GM21737 (cell line): ENCODE measurements at regions not wholly inside any gene's neighbourhood (a gene's known extent, or its start where the extent isn't known, plus 50 kb on each side); places are given as distances from the start of the nearest gene placed in this dataset.
A peak's percentile ranks its signal among the peaks of the same experiment; 100 is the strongest.

ENCODE experiments used
- ATAC-seq: cut with Tn5 transposase; IDR thresholded peaks from one replicate; pipeline ENCODE4 v1.9.1; 2021; ENCODE audit warnings: mild to moderate bottlenecking, moderate library complexity; ENCODE audit not compliant: unreplicated experiment

DNA sequence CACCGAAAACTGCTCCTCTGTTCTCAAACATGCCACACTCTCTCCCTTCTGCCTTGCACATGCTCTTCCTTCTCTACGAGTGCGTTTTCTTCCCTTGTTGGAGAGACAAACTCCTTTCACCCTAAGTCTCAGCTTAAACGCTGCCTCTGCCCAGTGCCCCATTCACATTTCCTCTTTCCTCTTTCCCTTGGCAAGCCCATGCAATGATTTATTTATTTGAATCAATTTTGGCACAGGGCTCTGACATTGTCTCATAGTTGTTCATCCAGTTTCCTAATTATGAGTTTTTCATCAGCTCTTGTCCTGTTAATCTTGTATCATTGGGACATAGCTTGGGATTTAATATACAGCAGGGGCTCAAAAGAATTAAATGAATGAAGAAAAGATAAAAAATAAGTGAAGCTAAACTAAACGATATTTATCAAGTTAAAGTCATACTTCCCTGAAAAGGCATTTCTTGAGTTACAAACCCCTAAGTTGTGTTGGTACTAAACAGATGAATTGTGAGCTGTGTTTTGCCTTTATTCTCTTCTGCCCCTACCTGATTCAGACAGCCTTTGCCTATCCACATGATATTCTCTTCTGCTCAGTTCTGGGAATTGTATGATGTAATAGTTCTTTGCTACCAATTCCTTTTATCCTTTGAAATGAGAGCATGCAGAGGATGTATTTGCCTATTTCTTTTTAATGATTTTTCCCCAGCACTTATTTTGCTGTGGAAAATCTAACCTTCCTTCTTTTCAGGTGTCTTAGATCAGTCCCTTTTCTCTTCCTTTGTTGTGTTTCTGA, 704.4 kb downstream of the UTRN start:
- no peak for ATAC-seq

DNA sequence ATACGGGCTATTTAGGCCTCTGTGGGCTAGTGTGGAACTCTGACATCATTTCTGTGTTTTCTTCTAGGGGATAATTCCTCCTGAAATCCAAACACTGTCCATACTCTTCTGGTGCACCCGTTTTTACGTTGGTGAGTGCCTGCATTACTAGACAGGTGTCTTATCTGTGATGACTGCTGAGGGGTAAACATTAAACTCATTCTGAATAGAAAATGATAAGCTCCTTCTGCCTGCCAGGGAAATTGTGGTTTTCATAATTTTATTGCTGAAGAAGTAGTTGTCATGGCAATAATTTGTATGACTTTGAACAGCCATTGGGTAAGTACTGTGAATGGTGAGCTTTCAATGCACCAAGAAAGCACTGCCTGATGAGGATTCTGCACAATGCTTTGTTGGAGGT, 705.6 kb downstream of the UTRN start:
- no peak for ATAC-seq

DNA sequence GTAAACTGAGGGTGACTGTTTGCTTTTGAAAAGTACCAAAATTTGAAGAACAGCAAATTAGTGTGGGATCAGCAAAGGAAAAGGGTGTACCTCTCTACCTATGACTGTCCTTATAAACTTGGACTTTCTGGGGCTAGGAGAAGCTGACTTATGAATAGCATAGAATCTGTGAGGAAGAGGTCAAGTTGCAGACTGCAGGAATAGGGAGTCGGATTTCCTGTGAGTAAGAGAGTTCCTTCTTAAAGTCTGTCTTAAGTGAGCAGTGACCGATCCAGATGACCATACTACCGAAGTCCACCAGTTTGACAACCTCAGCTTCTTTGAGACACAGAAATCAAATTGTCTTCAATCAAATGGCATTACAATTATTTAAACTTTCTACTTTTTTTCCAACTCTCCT, 708.7 kb downstream of the UTRN start:
- ATAC-seq, result no peak

DNA sequence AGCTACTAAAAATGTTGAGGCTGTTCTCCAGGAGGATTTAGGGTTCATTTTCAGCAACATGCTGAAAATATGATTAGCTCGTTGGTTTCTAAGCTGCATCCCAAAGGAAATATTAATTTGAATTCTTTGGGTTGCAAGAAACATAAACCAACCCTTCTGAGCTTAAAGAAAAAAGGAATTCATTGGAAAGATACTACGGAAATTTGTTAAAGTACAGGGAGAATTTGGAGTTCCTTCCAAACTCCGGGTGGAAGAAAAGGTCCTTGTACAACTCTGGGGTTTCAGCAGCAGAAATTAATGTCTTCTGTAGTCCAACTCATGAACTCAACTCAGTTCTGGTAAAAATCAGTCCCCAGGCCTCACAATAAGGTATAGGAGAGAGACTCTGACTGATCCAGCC, 712.9 kb downstream of the UTRN start:
- no peak for ATAC-seq

DNA sequence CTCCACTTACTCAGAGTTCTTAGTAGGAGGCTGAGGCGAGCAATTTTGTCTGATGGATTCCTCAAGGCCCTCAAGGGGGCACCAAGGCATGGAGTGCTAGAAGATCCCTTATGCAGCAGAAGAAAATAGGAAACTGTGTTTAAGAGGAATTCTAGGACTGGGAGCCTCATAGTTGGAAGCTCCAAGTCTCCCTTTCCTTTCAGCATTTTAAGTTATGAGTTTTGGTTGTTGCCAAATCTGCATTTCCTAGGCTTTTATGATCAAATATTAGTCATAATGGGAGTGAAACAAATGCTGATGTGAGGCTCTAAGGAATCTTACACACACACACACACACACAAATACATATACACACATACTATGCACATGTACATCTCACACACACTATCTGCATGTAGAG, 714.0 kb downstream of the UTRN start:
- no peak for ATAC-seq

DNA sequence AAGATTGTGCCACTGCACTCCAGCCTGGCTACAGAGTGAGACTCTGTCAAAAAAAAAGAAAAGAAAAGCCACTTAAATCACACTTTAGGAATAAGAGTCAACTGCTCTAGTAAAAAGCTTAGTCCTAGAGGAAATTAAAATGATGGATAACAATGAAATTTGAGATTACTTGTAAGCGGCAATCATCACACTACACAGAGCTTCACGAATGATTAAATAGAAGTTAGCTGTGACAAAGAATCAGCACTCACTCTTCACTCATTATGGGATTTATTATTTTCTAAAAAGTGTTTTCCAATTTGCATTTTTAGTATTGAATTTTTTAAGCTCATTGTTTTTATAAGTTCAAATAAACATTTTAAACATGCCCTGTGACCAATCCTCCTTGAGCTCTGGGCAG, 718.0 kb downstream of the UTRN start:
- ATAC-seq, result no peak

DNA sequence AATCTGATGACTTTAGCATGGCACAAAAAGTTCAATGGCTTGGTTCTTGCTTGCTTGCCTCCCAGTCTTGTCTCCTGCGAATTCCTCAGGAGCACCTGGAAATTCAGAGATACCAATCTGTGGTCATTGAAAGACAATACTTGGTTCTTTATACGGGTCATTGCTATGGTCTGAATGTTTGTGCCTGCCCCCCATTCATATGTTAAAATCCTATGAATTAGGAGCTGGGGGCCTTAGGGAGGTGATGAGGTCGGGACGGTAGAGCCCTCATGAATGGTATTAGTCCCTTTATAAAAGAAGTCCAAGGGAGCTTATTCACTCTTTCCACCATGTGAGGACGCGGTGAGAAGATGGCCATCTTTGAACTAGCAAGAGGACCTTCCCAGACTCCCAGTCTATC, 721.8 kb downstream of the UTRN start:
- ATAC-seq, result no peak

DNA sequence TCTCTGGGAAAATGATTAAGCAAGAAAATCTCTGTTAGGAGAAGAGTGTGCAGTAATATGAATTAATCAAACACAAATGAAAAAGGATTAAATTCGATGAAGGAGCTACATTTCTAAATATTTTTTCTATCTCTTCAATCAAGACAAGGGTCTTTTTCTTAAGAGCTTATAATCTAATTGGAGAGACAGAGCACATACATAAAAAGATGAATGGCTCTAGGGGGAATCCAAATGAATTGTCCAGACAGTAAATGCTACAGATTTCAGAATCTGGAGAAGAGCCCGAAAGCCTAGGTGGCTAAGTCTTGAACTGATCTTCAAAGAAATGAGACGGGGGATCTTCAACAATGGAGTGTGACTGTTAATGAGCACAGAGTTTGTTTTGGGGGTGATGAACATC, 723.6 kb downstream of the UTRN start:
- no peak for ATAC-seq

DNA sequence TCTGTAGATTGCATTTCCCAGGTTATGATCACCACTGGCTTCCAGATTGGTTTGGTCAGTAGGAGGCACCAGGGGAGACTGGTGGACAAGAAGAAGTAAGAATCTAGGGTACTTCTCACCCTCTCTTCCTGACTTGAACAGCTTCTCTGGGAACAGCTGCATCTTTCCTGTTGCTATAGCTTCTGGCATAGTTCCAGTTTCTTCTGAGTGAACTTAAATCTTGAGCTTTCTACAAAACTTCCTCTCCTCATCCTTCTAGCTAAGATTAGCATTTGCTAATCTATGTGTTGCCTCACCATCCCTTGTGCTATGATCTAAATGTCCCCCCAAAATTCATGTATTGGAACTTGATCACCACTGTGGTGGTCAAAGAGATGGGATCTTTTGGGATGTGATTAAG, 724.6 kb downstream of the UTRN start:
- no peak for ATAC-seq

DNA sequence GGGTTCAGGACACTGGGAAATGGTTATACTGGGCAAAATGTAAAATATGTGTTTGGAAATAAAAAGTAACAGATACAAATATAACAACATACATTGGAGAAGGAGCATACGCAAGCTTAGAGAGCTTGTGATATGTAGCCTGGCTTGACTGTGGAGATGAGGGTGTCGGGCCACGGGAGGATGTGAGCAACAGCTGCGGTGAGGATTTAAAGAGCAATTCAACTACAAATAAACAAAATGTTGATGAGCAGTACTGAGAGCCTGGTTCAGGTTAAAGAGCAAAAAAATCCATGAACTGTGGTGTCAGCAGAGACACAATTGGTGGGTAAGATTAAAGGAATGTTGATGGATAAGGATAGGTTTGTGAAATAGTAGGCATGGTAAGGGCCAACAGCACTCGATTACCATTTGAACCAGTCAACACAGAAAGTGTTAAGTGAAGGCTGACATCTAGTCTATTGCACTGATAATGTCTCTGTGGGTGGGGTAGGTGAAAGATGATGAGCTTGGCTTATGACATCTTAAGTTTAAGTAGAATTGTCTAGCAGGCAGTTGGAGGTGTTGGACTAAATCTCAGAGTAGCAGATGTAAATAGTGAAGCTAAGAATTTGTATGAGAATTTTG, 723.2 kb downstream of the EPM2A start:
- ATAC-seq, result no peak

DNA sequence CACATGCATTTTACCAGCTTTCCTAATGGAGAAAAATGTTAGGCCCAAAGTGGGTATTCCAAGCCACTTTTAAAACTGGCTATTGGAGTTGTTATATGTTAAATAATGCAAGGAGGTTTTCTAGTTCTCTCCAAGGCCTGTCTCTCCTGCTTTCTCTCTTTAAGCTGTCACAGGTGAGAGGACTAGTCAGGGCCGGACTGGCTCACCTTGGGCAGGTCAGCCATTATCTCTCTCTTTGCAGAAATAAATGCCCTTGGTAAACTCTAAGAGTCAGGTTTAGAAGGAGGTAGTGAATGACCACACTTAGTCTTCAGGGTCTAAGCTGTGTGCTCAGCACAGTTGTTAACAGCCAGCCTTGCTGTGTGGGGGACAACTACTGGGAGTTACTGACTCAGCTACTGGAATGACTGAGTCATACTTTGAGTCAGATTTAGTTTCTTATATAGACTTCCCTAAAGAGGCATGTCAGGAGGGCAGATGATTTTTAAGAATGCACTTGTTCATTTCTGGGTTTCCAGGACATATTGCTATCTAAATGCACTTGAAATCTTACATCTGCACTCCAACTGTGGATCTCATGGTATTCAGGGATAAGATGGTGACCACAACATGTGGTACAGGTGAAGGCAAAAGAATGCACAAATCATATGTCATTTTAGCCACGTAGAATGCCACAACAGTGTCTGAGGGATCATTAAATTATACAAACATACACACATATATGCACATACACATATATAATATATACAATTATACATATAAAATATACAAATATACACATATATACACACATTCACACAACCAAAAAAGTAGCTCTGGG, 719.4 kb downstream of the EPM2A start:
- peak; percentile 96 for ATAC-seq

DNA sequence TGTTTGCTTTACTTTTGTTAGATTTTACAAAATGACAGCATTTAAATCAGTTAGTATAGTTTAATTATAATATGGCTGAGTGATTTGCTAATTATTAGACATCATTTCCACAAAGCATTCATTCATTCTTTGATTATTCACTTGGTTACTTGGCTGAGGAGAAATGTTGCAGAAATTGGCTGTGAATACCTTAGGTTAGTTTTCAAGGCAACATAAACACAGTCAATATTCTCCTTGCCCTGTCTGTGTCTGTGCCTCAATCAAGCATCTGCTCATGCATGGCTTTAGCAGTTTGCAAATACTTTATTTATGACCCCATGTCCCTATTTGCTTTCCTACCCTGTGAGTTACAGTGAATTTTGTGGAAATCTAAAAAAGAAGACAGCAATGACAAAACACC, 718.3 kb downstream of the EPM2A start:
- ATAC-seq, result no peak

DNA sequence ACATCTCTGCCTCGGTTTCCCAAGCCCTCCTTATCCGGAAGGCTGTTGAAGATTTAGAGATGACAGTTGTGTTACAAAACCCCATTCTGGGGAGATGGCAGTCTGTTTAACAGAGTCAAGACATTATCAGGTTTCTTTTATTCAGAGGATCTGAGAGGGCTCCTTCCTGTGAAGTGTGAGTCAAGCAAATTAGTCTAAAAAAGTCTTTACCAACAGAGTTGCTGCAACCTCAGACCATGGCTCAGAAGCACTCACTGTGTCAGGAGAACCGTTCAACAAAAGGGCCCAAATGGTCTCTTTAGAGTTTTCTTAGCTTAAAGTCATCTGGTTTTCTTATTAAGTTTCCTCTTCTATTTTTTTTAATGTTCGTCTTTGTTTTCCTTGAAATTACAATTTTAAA, 717.8 kb downstream of the EPM2A start:
- ATAC-seq, result no peak

DNA sequence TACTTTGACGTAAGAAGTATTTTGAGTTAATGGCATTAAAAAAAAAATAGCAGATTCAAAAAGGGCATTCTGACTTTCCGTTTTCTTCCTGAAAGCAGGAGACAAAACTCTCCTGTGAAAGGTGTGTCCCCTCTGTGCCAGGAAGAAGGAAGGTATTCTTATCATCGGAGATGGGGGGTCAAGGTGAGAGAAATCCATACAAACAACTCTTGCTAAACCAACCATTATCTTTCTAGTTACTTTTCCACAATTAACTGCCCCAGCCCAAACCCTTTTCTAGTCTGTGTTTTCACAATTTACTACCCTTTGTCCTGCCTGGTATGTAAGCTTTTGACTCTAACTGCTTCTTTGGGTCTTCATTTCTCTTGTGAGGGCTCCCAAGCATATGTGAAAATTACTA, 717.3 kb downstream of the EPM2A start:
- ATAC-seq, result no peak

DNA sequence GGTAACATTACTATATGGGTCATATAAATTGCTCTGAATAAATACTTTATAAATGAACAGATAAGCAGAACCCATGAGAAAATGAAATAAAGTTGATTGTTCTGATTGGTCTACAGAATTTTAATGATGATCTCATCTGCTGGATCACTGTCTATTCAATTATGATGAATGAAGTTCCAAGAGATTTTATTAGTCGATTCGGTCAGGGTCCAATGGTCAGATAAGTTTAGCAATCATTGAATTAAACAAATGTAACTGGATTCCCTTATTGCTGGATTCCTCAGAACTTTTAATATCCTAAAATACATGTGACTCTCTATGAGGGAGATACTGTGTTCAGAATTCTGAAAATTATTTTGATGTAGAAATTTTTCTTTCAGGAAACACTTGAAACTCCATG, 715.2 kb downstream of the EPM2A start:
- no peak for ATAC-seq

DNA sequence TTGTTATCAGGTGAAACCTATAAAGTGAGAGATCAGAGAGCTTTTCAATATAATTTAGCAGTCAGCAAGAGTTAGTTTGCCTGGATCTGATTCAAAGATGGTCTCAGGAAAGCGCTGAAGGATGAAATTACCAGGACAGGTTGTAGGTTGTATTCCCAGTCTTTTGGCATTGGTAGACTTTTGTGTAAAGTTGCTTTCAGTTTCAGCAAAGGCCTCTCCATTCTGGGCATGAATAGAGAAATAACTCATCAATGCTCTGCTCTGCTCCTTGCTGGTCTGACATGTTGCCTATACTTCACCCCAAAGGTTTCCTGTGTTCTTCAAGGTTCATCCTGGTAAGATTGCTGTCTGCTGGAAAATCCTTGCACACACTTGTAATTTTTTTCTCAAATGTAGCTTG, 714.8 kb downstream of the EPM2A start:
- no peak for ATAC-seq

DNA sequence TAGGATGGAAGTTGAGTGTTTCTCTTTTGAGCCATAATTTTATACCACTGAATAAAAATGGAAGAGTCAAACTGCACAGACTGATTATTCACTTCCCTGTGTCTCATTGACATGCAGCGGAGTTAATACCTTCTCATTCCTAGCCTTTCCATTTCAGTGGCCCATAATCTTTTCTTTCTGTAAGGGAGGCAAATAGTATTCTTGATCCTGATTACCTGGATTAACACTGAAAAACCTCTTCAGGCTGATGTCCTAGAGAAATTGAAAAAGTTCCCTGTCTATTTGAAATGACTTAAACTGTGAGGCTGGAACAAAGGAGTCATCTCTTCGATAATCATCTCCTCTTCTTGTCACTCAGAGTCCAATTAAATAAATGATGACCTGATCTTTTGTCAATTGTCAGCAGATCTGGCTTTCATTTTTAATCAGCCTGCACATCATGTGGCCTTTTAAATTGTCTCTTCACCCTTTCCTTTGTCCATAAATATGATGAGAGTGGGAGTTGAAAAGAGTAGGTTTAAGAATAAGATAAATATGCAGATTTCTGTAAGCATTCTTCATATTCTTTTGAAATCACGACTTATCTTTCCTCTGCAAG, 713.0 kb downstream of the EPM2A start:
- no peak for ATAC-seq

DNA sequence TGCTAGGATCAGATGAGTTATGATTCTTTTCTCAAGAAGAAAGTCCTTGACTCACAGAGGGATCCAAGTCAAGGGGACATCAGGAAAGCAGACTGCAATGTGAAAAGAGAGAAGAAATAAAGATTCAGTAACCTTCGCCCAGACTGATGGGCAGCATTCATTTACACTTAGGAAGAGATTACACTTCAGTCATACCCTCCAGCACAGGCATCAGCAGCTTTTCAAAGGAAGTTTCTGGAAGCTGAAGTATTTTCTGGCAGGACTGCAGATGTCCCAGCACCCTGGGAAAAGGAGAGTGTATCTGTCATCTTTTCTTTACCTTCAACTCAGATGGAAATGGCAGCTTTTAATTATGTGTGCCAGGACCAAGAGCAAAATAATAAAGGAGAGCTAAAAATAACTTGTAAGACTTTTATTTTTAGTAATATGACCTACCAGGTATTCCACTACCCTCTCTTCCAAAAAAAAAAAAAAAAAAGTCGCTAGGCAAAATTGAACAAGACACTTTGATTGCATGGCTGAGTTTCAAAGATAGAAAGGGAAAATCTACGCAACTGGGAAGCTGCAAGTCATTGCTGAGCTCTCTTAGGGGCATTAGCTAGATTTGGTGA, 712.1 kb downstream of the EPM2A start:
- ATAC-seq, result no peak

DNA sequence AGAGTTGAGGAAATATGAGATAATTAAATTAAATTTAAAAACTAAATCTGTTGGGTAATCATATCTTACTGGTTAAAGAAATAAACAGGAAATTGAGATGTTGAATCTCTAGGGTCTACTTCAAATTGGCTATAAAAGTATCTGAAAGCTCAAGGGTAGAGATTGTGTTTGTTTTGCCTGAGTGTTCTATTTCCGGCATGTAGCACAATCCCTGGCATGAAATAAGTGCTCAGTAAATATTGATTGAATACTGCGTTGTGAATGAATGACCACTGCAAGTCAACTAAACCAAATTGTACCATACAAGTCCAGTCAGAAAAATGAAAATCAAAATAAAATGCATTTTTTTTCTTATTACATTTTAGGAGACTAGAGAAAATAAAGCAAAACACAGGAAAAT, 709.8 kb downstream of the EPM2A start:
- ATAC-seq, result no peak

DNA sequence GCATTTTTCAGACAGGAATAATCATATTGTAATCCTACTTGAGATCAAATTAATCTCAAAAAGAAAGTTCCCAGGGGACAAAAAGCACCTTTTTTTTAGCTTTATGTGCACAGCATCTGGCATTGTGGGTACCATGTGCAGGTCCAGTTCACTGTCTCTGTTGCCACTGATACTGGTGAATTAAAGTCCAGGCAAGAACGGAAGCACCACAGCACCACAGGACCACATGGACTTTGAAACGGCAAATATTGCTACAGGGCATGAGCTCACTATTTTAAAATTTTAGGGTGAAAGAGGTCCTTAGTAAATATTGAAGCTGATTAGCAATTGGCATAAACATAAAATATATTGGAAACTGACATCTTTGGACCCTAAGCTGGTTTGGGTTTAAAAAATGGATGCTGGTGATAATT, 709.0 kb downstream of the EPM2A start:
- no peak for ATAC-seq

DNA sequence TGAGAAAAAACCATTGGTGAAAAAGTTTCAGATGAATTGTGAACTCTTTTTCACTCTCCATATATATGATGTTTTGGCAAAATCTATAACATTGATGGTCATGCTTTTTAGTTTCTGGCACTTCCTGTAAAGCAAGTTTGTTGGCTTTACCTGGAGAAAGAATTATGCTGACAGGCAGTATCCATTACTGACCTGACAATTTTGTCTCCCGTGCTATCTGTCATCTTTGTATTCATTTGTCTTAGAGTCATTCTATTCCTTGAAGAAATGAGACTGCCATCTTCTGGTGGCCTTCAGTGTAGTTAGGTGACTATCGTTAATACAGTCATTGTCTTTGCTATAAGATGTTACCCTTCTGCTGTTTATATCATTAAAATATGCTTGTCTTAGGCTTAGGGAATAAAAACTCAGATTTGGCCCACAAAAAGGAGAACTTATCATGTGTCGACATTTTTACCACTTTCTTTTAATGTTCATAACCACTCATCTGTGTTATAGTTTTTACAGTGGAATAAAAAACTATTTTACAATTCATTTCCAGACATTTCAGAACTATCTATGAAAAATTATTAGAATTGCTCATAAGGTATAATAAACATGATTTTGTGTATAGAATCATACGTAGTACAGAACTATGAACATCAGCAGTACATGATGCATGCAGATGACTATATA, 707.0 kb downstream of the EPM2A start:
- peak; percentile 59 for ATAC-seq
